ENCODE measurements at regions not wholly inside any gene's neighbourhood (a gene's known extent, or its start where the extent isn't known, plus 50 kb on each side); places are given as distances from the start of the nearest gene placed in this dataset.
"Not testable (repeated sequence)": the region's sequence is repeated elsewhere in the genome, so short reads cannot be mapped to it uniquely, and the experiment has no call there.

- no peak for DNase-seq
These were observed 323.2 kb upstream of the CDH5 start for GRCh38 chr16:66043326-66043725.

- no peak for DNase-seq
These were observed 324.1 kb upstream of the CDH5 start for GRCh38 chr16:66042341-66042740.

- no peak for DNase-seq
These were observed 324.6 kb upstream of the CDH5 start for GRCh38 chr16:66041907-66042306.

GRCh38 chr16:66039793-66040192 lies 326.7 kb upstream of the CDH5 start:
- no peak for DNase-seq

DNA sequence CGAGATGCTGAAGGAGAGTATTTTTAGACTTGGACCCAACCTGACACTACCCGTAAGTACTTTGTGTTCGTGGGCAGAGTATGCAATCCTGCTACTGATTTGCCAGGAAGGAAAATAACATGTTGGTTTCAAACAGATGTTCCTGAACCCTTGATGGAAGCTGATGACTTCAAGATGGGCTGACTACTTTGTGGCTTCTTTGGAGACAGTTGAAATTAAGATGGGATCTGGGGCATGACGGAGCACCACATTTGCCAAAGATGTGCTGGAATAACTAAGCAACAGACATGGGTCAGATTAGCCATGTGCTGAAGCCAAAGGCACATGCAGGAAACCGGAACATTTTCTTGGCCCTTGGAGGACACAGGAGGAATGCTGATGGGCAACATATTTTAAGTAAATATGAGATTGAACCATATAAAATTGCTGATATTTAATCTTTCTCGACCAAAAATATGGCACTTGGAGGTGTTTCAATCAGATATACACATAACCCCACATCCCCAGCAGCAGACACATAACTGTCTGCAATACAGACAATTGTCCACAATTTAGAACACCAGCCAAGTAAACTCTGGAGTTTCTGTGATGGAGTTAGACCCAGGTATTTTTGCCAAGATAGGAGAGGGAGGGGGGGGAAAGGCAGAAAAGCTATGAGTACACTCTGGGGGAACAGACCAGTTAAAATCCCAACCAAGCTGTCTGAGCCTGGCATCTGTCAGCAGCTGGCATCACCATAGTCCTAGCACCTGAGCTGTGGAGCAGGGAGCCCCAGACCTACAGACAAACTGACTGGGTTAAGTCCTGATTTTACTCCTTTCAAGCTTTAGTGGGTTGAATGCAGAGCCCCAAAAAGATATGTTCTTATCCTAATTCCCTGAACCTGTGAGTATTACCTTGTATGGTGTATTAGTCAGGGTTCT lies 329.4 kb upstream of the CDH5 start:
- DNase-seq, result no peak

DNA sequence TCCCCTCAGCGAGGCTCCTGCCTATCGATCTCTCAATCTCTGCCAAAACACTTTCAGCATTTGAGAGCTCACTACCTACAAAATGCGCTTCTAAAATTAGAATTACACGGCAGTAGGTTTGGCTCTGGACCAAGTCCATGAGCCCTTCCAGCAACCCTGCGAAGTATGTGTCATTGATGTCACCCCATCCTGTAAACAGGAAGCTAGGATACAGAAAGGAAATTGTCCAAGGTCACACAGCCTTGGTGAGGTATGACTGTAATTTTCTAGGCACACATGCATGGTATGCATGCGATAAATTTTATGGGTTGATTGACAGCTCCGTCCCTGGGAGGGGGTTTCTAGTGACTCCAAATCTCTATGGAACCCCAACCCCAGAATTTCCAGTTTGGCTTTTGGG lies 330.3 kb upstream of the CDH5 start:
- no peak for DNase-seq

- no peak for DNase-seq
These were observed 331.4 kb upstream of the CDH5 start for GRCh38 chr16:66035096-66035495.

GRCh38 chr16:66032841-66033240 lies 333.6 kb upstream of the CDH5 start:
- DNase-seq, result no peak

DNA sequence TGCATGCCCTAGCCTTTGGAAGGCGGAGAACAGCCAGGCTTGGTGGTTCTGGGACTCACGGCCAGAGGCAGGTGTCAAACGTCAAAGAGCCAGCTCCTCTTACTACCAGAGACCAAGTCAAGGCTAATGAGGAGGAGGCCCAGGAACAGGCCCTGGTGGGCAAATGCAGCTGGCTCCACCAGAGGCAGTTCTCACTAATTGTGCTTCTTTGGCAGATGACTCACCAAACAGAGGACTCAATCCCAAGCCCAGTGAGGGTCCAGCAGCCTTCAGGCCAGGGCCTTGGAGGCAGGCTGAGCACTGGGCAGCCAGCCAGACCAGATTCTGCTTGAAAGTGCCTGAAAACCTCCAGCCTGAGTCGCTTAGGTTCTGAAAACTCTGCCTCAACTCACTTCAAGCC lies 336.5 kb upstream of the CDH5 start:
- no peak for DNase-seq

DNA sequence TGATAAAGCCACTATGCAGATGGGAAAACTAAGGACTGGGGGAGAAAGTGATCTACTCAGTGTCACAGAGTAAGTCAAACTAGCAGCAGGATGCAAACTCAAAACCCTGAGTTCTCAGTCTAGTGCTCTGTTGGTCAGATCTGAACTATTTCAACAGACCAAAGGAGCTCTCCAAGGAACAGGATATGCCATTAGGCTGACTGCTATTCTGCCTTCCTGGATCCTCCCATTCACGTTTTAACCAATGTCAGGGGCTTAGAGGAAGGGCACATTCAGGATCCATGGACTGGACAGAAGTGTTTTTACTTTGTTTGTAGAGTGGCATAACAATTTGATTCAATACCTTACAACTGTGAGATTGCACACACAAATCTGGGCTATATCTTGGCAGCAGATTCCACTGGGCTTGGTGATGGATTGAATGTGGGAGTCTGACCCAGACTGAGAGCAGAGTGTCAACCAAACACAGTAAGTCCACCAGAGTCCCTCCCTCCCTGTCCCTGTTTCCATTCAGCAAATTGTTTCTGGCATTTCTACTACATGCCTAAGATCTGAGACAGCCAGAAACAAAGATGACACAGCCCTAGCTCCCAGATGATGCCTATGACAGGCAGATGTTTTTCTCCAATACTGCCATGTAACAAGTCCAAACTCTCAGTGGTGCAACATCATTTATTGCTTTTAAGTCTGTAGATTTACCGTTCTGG lies 337.8 kb upstream of the CDH5 start:
- DNase-seq, result no peak

- DNase-seq, result no peak
These were observed 339.6 kb upstream of the CDH5 start for GRCh38 chr16:66026787-66027330.

- DNase-seq, result no peak
These were observed 340.3 kb upstream of the CDH5 start for GRCh38 chr16:66026211-66026610.

DNA sequence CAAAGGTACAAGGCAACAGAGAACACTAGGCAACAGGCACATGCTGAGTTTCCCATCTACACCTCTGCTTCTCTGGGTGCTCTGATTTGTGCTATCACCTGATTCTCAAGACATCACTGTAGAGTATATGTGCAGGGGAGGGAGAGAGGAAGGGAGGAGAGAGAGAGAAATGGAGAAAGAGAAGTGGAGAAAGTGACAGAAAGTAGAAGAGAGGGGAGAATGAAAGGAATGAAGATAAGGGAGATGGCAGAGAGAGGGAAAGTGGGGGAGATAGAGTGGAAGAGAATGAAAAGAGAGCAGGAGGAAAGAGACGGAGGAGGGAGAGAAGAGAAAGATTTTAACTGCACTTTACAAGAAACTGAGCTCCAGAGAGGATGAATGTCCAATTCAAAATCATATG lies 340.7 kb upstream of the CDH5 start:
- no peak for DNase-seq

DNA sequence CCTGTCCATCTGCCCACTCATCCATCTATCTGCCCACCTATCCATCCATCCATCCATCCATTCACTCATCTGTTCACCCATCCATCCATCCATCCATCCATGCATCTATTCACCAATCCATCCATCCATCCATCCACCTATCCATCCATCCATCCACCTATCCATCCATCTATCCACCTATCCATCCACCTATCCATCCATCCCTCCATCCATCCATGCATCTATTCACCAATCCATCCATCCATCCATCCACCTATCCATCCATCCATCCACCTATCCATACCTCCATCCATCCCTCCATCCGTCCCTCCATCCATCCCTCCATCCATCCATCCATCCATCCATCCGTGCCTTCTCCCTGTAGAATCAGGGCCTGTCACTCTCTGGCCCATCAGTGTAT lies 341.9 kb upstream of the CDH5 start:
- not testable (repeated sequence) for DNase-seq

DNA sequence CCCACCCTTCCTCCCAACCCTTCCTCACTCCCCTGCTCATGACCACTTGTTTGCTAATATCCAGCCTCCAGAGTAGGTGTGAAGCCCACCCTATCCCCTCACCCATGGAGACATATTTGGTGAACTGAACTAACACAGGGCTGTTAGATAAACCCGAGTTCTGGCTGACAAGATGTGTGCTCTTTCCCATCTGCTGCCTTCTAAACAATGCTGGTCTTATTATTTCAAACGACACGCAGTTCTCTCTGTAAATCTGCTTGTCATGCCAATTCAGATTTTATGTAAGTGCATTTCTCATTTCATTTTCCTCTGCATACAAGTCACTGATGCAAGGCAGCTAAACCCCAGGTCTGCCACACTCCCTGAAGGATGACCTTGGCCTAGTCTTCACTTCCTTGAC lies 343.0 kb upstream of the CDH5 start:
- DNase-seq, result no peak

- DNase-seq, result no peak
These were observed 345.8 kb upstream of the CDH5 start for GRCh38 chr16:66020642-66021041.

DNA sequence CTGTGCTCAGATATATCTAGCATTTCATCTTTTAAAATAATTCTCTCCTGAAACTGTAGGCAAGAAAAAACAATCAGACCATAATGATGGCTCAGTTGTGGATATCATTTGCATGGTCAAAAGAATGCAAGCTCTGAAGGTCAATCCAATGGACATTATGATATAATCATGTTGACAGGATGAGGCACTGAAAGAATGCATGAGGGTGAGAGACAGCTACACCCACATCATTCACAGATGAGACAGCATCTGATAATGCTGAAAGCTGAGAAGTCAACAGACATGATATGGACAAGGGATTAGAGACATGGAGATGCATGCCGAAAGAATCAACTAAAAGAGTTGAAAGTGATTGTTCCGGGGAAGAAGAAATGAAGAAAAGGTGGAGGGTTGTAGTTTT lies 346.4 kb upstream of the CDH5 start:
- no peak for DNase-seq

DNA sequence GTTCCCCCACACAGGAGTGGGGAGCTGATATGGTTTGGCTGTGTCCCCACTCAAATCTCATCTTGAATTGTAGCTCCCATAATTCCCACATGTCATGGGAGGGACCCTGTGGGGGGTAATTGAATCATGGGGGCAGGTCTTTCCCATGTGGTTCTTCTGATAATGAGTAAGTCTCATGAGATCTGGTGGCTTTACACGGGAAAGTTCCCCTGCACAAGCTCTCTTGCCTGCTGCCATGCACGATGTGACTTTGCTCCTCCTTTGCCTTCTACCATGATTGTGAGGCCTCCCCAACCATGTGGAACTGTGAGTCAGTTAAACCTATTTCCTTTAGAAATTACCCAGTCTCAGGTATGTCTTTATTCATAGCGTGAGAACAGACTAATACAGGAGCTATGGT lies 347.0 kb upstream of the CDH5 start:
- not testable (repeated sequence) for DNase-seq

GRCh38 chr16:66014221-66014620 lies 352.3 kb upstream of the CDH5 start:
- DNase-seq, result no peak

- no peak for DNase-seq
These were observed 353.0 kb upstream of the CDH5 start for GRCh38 chr16:66013486-66013885.

GRCh38 chr16:66008136-66008535 lies 358.4 kb upstream of the CDH5 start:
- DNase-seq, result no peak

DNA sequence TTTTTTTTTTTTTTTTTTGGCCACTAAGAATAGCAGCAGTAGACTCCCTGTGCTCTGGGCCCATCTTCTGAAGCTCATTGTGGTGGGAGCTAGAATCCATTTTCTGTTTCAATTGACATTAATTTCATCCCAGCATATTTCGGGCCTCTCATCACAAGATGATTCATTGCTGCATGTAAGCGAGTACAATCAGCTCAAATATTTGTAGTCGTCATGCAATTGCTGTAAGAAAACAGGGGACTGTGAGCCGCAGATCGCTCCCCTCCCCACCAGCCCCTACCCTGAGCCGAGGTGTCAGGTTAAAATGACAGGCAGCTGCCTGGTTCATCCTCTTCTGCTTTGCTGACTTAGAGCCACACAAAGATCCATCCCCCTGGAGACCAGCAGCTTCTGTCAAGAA lies 358.8 kb upstream of the CDH5 start:
- DNase-seq, result no peak

- no peak for DNase-seq
These were observed 360.0 kb upstream of the CDH5 start for GRCh38 chr16:66006485-66006884.

DNA sequence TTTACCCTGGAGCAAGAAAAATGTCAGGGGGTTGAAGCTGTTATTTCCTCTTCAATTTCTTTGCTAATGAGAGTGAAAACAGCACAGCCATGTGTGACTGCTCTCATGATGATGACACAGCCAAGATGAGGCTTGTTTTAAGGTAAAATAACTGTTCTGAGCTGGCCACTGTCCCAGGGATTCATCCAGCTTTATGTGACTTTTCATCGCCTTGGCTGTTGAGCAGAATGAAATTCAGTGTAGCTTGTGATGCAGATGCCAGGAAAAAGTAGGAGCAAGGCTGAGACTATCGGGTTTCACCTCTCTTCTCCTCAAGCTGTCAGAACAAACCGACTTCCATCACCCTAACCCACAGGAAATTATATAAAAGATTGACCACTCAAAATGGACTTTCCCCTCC lies 361.8 kb upstream of the CDH5 start:
- no peak for DNase-seq
